DOHH2 (cell line): ENCODE measurements at regions not wholly inside any gene's neighbourhood (a gene's known extent, or its start where the extent isn't known, plus 50 kb on each side); places are given as distances from the start of the nearest gene placed in this dataset.

Source experiments
- EZH2phosphoT487 ChIP-seq: fragments of 200-600 bp; sonication (generic); IDR thresholded peaks from 2 replicates; pipeline ENCODE4 v1.6.1; 2017; ENCODE audit warnings: borderline replicate concordance, mild to moderate bottlenecking, antibody characterized with exemption, low read length, moderate library complexity, mixed read lengths
- TF ChIP-seq, protein P1 (sequence below): fragments of 200-600 bp; sonication (generic); IDR thresholded peaks from one replicate; pipeline ENCODE4 v1.5.1; 2014; ENCODE audit warnings: antibody characterized with exemption, mild to moderate bottlenecking, low read depth, low read length; ENCODE audit not compliant: poor library complexity, severe bottlenecking

DNA sequence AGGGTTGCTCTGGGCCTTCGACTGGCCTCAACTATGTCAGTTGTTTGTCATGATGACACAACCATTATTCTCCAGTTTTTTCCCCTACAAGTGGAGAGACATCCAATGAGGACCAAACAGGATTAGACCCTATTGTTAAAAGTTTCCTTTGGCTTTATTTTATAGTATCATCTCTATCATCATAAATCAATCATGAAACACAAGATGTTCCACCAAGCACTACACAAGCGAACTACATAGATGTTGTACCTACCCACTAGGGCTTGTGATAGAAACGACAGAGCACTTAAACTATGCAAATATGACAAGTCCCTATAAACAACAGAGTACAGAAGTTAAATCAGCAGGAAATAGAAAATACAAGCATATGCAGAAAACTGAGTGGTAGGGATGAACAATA, 422.5 kb upstream of the MARCKS start:
- TF ChIP-seq, protein P1, sequence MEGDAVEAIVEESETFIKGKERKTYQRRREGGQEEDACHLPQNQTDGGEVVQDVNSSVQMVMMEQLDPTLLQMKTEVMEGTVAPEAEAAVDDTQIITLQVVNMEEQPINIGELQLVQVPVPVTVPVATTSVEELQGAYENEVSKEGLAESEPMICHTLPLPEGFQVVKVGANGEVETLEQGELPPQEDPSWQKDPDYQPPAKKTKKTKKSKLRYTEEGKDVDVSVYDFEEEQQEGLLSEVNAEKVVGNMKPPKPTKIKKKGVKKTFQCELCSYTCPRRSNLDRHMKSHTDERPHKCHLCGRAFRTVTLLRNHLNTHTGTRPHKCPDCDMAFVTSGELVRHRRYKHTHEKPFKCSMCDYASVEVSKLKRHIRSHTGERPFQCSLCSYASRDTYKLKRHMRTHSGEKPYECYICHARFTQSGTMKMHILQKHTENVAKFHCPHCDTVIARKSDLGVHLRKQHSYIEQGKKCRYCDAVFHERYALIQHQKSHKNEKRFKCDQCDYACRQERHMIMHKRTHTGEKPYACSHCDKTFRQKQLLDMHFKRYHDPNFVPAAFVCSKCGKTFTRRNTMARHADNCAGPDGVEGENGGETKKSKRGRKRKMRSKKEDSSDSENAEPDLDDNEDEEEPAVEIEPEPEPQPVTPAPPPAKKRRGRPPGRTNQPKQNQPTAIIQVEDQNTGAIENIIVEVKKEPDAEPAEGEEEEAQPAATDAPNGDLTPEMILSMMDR: no peak
- no peak for TF ChIP-seq EZH2phosphoT487
